ENCODE measurements at regions not wholly inside any gene's neighbourhood (a gene's known extent, or its start where the extent isn't known, plus 50 kb on each side); places are given as distances from the start of the nearest gene placed in this dataset.

DNA sequence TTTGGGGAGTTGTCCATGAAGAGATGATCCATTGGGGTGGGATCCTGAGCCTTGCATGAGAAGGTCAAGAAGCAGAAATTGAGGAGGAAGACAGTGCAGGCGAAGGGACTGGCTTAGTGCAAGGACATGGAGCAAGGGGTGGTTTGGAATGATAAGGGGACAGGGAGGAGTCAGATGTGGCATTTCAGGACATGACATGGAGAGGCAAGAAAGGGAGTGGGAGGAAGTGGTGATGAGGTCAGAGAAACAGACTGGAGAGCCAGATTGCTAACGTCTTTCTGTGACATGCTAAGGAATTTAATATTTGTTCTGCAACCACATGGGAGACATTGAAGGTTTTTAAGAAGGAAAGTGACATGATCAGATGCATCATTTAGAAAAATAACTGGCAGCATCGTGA, 346.8 kb upstream of the FMN2 start:
- TF ChIP-seq POLR2A (IDR thresholded peaks at IDR 0.05; ENCODE audit: low read depth, low read length) (no peak), CTCF (conservative IDR thresholded peaks at IDR 0.05; ENCODE audit: low read depth, low read length) (no peak), SMC3 (IDR thresholded peaks at IDR 0.05; ENCODE audit: low read depth, low read length) (no peak), RFX5 (IDR thresholded peaks at IDR 0.05; ENCODE audit: low read depth, low read length) (no peak), RCOR1 (IDR thresholded peaks at IDR 0.05; ENCODE audit: insufficient replicate concordance, low read length) (no peak), RAD21 (IDR thresholded peaks at IDR 0.05; ENCODE audit: low read length) (no peak), CHD1 (IDR thresholded peaks at IDR 0.05; ENCODE audit: low read depth, low read length) (no peak)
- TF ChIP-seq, protein P1, sequence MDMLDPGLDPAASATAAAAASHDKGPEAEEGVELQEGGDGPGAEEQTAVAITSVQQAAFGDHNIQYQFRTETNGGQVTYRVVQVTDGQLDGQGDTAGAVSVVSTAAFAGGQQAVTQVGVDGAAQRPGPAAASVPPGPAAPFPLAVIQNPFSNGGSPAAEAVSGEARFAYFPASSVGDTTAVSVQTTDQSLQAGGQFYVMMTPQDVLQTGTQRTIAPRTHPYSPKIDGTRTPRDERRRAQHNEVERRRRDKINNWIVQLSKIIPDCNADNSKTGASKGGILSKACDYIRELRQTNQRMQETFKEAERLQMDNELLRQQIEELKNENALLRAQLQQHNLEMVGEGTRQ (IDR thresholded peaks at IDR 0.05; ENCODE audit: low read depth, low read length): no peak

Measured in IMR-90 (cell line).